Ectodermal cell (in vitro differentiated cells): ENCODE measurements at regions not wholly inside any gene's neighbourhood (a gene's known extent, or its start where the extent isn't known, plus 50 kb on each side); places are given as distances from the start of the nearest gene placed in this dataset.

Experiments used
- H3K27ac ChIP-seq: 2 replicates; pipeline ENCODE4 v1.7.0; 2013; ENCODE audit warnings: mild to moderate bottlenecking, low read depth, low read length; ENCODE audit not compliant: insufficient read depth, poor library complexity, severe bottlenecking
- H3K27me3 ChIP-seq: 2 replicates; pipeline ENCODE4 v1.7.0; 2013; ENCODE audit warnings: mild to moderate bottlenecking, low read length; ENCODE audit not compliant: insufficient read depth, control insufficient read depth, poor library complexity, severe bottlenecking
- H3K36me3 ChIP-seq: one replicate; pipeline ENCODE4 v1.7.0; 2013; ENCODE audit warnings: low read length; ENCODE audit not compliant: control insufficient read depth, insufficient read depth
- H3K4me1 ChIP-seq: one replicate; pipeline ENCODE4 v1.7.0; 2013; ENCODE audit warnings: low read length; ENCODE audit not compliant: control insufficient read depth, insufficient read depth
- H3K4me3 ChIP-seq: 2 replicates; pipeline ENCODE4 v1.7.0; 2013; ENCODE audit warnings: low read depth, low read length, control low read depth; ENCODE audit not compliant: insufficient read depth
- H3K9me3 ChIP-seq: 2 replicates; pipeline ENCODE4 v1.7.0; 2013; ENCODE audit warnings: mild to moderate bottlenecking, low read length, moderate library complexity; ENCODE audit not compliant: control insufficient read depth
- WGBS, 2 experiments: methylation state at CpG; one replicate each; pipeline ENCODE4 v1.1.7; 2013; ENCODE audit warnings: missing lambda C conversion rate in 2 of 2; 5-methylcytosine and 5-hydroxymethylcytosine counted together

- 89 to 92% methylated on average over 3 of the region's 3 CpGs for WGBS, 2 experiments
- no peaks in the 10 kb centered on the region for H3K9me3 ChIP-seq
- no peaks in the 10 kb centered on the region for H3K36me3 ChIP-seq
- H3K4me3 ChIP-seq = no peak overlapping the region
- H3K4me1 ChIP-seq = no peaks in the 10 kb centered on the region
- H3K27me3 ChIP-seq = no peaks in the 10 kb centered on the region
- no peak overlapping the region for H3K27ac ChIP-seq
Observed at GRCh38 chr5:8924054-8924793, 621.7 kb downstream of the SEMA5A start.

DNA sequence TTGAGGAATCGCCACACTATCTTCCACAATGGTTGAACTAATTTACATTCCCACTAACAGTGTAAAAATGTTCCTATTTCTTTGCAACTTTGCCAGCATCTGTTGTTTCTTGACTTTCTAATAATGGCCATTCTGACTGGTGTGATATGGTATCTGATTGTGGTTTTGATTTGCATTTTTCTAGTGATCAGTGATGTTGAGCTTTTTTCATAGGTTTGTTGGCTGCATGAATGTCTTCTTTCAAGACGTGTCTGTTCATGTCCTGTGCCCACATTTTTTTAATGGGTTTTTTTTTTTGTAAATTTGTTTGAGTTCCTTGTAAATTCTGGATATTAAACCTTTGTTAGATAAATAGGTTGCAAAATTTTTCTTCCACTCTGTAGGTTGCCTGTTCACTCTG, 615.9 kb downstream of the SEMA5A start:
- Histone ChIP-seq H3K4me3 (no peak overlapping the region), H3K27ac (no peak overlapping the region), H3K9me3 (peaks cover 2% of the 10 kb centered on the region), H3K36me3 (no peaks in the 10 kb centered on the region), H3K27me3 (no peaks in the 10 kb centered on the region), H3K4me1 (no peaks in the 10 kb centered on the region)
- WGBS, 2 experiments = 88 to 90% methylated on average over 2 of the region's 2 CpGs

DNA sequence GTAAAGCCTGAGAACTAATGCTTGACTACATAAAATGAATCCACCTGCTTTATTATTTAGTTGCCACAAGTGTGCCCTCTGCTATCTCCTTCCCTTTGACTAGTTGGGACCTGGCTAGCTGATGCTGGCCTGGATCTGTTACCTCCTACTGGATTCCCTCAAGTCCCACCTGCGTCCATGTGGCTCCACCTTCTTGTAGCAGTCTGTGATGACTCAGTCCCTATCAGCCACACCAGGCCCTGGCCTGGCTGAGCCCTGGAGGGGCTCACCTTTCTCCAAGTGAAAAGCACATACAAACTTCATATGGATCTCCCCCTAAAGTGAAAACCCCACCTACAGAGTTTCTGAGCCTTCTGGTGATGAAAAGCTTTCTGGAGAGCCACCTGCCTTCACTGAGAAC, 611.4 kb downstream of the SEMA5A start:
- H3K4me1 ChIP-seq = peaks cover 11% of the 10 kb centered on the region
- no peak overlapping the region for H3K27ac ChIP-seq
- WGBS, 2 experiments = 91 to 95% methylated on average over 1 of the region's 1 CpG
- no peaks in the 10 kb centered on the region for H3K27me3 ChIP-seq
- no peak overlapping the region for H3K4me3 ChIP-seq
- H3K9me3 ChIP-seq = peaks cover 2% of the 10 kb centered on the region
- no peaks in the 10 kb centered on the region for H3K36me3 ChIP-seq

DNA sequence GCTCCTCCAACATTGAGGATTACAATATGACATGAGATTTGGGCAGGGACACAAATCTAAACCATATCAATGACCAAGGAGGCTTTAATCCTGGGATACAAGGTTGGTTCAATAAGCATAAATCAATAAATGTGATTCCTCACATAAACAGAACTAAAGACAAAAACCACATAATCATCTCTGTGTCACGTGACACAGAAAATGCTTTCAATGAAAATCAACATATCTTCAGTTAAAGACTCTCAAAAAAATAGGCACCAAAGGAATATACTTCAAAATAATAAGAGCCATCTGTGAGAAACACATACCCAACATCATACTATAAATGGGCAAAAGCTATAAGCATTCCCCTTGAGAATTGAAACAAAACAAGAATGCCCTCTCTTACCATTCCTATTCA, 604.9 kb downstream of the SEMA5A start:
- 91 to 93% methylated on average over 1 of the region's 1 CpG for WGBS, 2 experiments
- H3K36me3 ChIP-seq = no peaks in the 10 kb centered on the region
- H3K4me1 ChIP-seq = peaks cover 4% of the 10 kb centered on the region
- no peaks in the 10 kb centered on the region for H3K9me3 ChIP-seq
- H3K27ac ChIP-seq = no peak overlapping the region
- H3K4me3 ChIP-seq = no peak overlapping the region
- no peaks in the 10 kb centered on the region for H3K27me3 ChIP-seq

GRCh38 chr5:8943301-8943700, 602.6 kb downstream of the SEMA5A start:
- Histone ChIP-seq H3K27ac (no peak overlapping the region), H3K27me3 (no peaks in the 10 kb centered on the region)
- WGBS, 2 experiments = 94 to 97% methylated on average over 3 of the region's 3 CpGs

GRCh38 chr5:8944005-8944404, 601.9 kb downstream of the SEMA5A start:
- no peak overlapping the region for H3K4me3 ChIP-seq

More at GRCh38 chr5:8943301-8943700, 602.6 kb downstream of the SEMA5A start:
- Histone ChIP-seq H3K36me3 (no peaks in the 10 kb centered on the region), H3K9me3 (no peaks in the 10 kb centered on the region), H3K4me3 (no peak overlapping the region), H3K4me1 (no peaks in the 10 kb centered on the region)

DNA sequence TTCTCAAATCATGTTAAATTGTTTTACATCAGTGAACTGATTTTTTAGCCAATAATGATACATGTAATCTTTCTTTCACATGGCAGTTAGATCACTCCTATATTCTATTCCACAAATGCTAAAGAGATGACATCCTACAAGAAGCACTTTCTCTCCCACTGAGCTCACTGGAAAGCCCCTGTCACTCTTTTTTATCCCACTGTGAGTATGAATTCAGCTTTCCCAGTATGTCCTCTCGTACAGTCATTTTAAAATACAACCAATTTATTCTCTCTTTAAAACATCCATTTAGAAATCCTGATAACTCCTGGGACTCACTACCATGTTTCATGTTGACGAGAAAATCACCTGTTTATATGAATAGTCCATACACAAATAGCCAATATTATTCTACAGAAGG, 599.9 kb downstream of the SEMA5A start:
- H3K27me3 ChIP-seq = no peaks in the 10 kb centered on the region
- no peak overlapping the region for H3K27ac ChIP-seq
- no peak overlapping the region for H3K4me3 ChIP-seq
- WGBS, 2 experiments = 77 to 88% methylated on average over 2 of the region's 2 CpGs
- no peaks in the 10 kb centered on the region for H3K4me1 ChIP-seq
- no peaks in the 10 kb centered on the region for H3K9me3 ChIP-seq
- no peaks in the 10 kb centered on the region for H3K36me3 ChIP-seq

More at GRCh38 chr5:8944005-8944404, 601.9 kb downstream of the SEMA5A start:
- H3K27ac ChIP-seq = no peak overlapping the region
- no peaks in the 10 kb centered on the region for H3K9me3 ChIP-seq
- no peaks in the 10 kb centered on the region for H3K36me3 ChIP-seq
- no peaks in the 10 kb centered on the region for H3K4me1 ChIP-seq
- no peaks in the 10 kb centered on the region for H3K27me3 ChIP-seq
- WGBS, 2 experiments = no CpG with 5 or more reads among the region's 4 CpGs

DNA sequence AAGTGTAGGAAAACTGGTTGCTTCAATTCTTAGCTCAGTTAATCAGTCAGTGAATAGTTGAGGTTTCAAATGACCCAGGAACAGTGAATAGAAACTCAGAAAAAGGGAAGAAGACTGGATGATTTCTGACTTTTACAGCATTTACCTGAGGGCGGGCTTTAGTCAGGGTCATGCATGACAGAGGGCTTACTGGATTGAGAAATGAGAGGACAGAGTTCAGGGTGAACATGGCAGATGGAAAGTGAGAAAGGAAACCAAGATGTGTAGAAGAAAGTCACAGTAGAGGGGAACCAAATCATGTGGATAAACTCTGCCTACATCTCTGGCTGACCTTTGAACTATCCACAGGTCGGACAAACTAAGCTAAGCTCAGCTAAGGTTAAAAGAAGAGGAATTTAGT, 596.0 kb downstream of the SEMA5A start:
- no peaks in the 10 kb centered on the region for H3K27me3 ChIP-seq
- H3K9me3 ChIP-seq = no peaks in the 10 kb centered on the region
- no peak overlapping the region for H3K4me3 ChIP-seq
- H3K36me3 ChIP-seq = no peaks in the 10 kb centered on the region
- no peaks in the 10 kb centered on the region for H3K4me1 ChIP-seq
- no peak overlapping the region for H3K27ac ChIP-seq
- 95 to 99% methylated on average over 2 of the region's 2 CpGs for WGBS, 2 experiments

DNA sequence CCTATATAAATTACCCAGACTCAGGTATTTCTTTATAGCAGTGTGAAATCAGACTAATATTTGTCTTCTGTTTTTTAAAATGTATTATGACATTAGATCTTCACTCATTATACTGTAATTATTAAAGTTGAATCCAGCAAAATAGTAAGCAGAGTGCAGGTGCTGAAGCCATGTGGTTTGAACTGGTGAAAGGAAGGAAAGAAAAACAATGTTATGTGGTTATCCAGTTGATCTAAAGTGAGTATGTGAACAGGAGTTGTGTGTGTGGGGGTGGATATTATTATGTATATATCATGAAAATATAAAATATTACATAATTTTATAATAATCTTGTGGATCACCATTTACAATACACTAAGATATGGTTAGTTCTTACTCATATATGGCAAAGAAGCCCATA, 593.7 kb downstream of the SEMA5A start:
- Histone ChIP-seq H3K27ac (no peak overlapping the region), H3K4me1 (no peaks in the 10 kb centered on the region)

DNA sequence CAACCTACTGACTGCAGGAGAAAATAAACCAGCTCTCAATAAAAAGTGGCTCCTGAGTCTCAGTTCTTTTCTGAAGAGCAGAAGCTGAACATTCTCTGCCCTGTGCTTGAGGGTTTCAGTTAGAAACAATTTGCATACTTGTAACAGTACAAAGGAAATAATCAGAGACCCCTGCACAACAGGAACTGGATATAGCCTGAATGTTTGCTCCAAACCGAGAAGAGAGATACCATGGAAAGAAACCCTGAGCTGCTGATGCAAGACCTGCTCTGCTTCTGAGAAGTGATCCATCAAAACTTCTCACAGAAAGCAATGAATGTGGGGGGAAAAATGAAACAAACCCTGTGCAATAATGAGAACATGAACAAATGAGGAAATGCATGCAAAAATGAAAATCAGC, 592.9 kb downstream of the SEMA5A start:
- Histone ChIP-seq H3K4me1 (no peaks in the 10 kb centered on the region), H3K27ac (no peak overlapping the region), H3K27me3 (no peaks in the 10 kb centered on the region), H3K4me3 (no peak overlapping the region), H3K9me3 (no peaks in the 10 kb centered on the region), H3K36me3 (no peaks in the 10 kb centered on the region)
- 84 to 97% methylated on average over 1 of the region's 1 CpG for WGBS, 2 experiments

More for the DNA sequence above, 593.7 kb downstream of the SEMA5A start:
- Histone ChIP-seq H3K4me3 (no peak overlapping the region), H3K27me3 (no peaks in the 10 kb centered on the region), H3K9me3 (no peaks in the 10 kb centered on the region), H3K36me3 (no peaks in the 10 kb centered on the region)
